Fibroblast of lung (primary cell): ENCODE measurements at regions not wholly inside any gene's neighbourhood (a gene's known extent, or its start where the extent isn't known, plus 50 kb on each side); places are given as distances from the start of the nearest gene placed in this dataset.

Experiments
- DNase-seq, 2 donors: peaks; one replicate each; pipeline versions ENCODE4 v3.0.0 to v3.0.0-alpha.2; 2010; ENCODE audit warnings: low read depth in 2 of 2
- H2AFZ ChIP-seq: 2 replicates; pipeline ENCODE4 v1.5.1; 2012; ENCODE audit warnings: low read length, control low read depth, inconsistent platforms
- H3K27ac ChIP-seq: 2 replicates; pipeline ENCODE4 v1.5.1; 2011; ENCODE audit warnings: low read length, control low read depth; ENCODE audit not compliant: insufficient read depth
- H3K27me3 ChIP-seq: 2 replicates; pipeline ENCODE4 v1.5.1; 2011; ENCODE audit warnings: mild to moderate bottlenecking, low read length; ENCODE audit not compliant: control insufficient read depth, insufficient read depth
- H3K36me3 ChIP-seq: 2 replicates; pipeline ENCODE4 v1.5.1; 2011; ENCODE audit warnings: low read length; ENCODE audit not compliant: control insufficient read depth, insufficient read depth
- H3K4me1 ChIP-seq: 2 replicates; pipeline ENCODE4 v1.5.1; 2011; ENCODE audit warnings: low read length; ENCODE audit not compliant: control insufficient read depth, insufficient read depth; ENCODE audit errors: extremely low read depth
- H3K4me2 ChIP-seq: 2 replicates; pipeline ENCODE4 v1.5.1; 2011; ENCODE audit warnings: low read length, control low read depth; ENCODE audit not compliant: insufficient read depth; ENCODE audit errors: extremely low read depth
- H3K4me3 ChIP-seq, 4 experiments: fragments of 200-600 bp in 1 of 4; sonication (generic) in 1 of 4; replicated peaks in 1 of 4; 2 replicates each; pipeline ENCODE4 v1.5.1; 2011 to 2016; ENCODE audit warnings: low read length in 4 of 4, low read depth in 3 of 4, mild to moderate bottlenecking in 3 of 4, control low read depth in 2 of 4, inconsistent platforms in 1 of 4, mixed read lengths in 1 of 4; ENCODE audit not compliant: insufficient read depth in 1 of 4; ENCODE audit errors: control extremely low read depth in 1 of 4
- H3K79me2 ChIP-seq: 2 replicates; pipeline ENCODE4 v1.5.1; 2012; ENCODE audit warnings: mild to moderate bottlenecking, low read length, inconsistent platforms; ENCODE audit not compliant: control insufficient read depth, insufficient read depth
- H3K9ac ChIP-seq: 2 replicates; pipeline ENCODE4 v1.5.1; 2011; ENCODE audit warnings: mild to moderate bottlenecking, low read length, control low read depth; ENCODE audit not compliant: insufficient read depth
- H3K9me3 ChIP-seq: 2 replicates; pipeline ENCODE4 v1.5.1; 2012; ENCODE audit warnings: low read depth, low read length; ENCODE audit not compliant: control insufficient read depth, insufficient read depth
- H4K20me1 ChIP-seq: 2 replicates; pipeline ENCODE4 v1.5.1; 2011; ENCODE audit warnings: low read length; ENCODE audit not compliant: control insufficient read depth, insufficient read depth; ENCODE audit errors: extremely low read depth
- CTCF ChIP-seq, 2 donors: IDR thresholded peaks in 1 of 2; conservative IDR thresholded peaks in 1 of 2; 1 replicate in 1 of 2; 2 replicates in 1 of 2; pipeline ENCODE4 v1.5.1; 2011 to 2012; ENCODE audit warnings: low read length in 2 of 2, control low read depth in 1 of 2, inconsistent platforms in 1 of 2, low read depth in 1 of 2, mild to moderate bottlenecking in 1 of 2
- EZH2 ChIP-seq: IDR thresholded peaks from 2 replicates; pipeline ENCODE4 v1.5.1; 2012; ENCODE audit warnings: low read length, control low read depth, mild to moderate bottlenecking; ENCODE audit errors: missing control alignments

- H3K27ac ChIP-seq, result no peak overlapping the region
- no peaks in the 10 kb centered on the region for H3K27me3 ChIP-seq
- no peak for TF ChIP-seq CTCF (conservative IDR thresholded peaks at IDR 0.05 in 1 of 2, IDR thresholded peaks at IDR 0.05 in 1 of 2; ENCODE audit: low read depth in 1 of 2, low read length in 2 of 2)
- TF ChIP-seq EZH2, result no peak
- no peaks in the 10 kb centered on the region for H3K9me3 ChIP-seq
- no peaks in the 10 kb centered on the region for H3K36me3 ChIP-seq
- no peak overlapping the region for H3K9ac ChIP-seq
- no peaks in the 10 kb centered on the region for H3K4me1 ChIP-seq
- DNase-seq, result no peak
- no peak overlapping the region for H2AFZ ChIP-seq
- H3K4me3 ChIP-seq, result no peak overlapping the region
- no peaks in the 10 kb centered on the region for H4K20me1 ChIP-seq
- no peaks in the 10 kb centered on the region for H3K79me2 ChIP-seq
- H3K4me2 ChIP-seq, result no peak overlapping the region
Measured at GRCh38 chr16:52383119-52383518, 163.8 kb downstream of the TOX3 start.

GRCh38 chr16:52379551-52379950 lies 167.4 kb downstream of the TOX3 start:
- H3K79me2 ChIP-seq, result no peaks in the 10 kb centered on the region
- H3K27me3 ChIP-seq, result no peaks in the 10 kb centered on the region
- H3K9ac ChIP-seq, result no peak overlapping the region
- H2AFZ ChIP-seq, result no peak overlapping the region
- H3K36me3 ChIP-seq, result no peaks in the 10 kb centered on the region
- no peaks in the 10 kb centered on the region for H3K4me1 ChIP-seq
- H3K9me3 ChIP-seq, result no peaks in the 10 kb centered on the region
- no peaks in the 10 kb centered on the region for H4K20me1 ChIP-seq
- DNase-seq, result no peak
- no peak overlapping the region for H3K4me3 ChIP-seq
- H3K27ac ChIP-seq, result no peak overlapping the region
- TF ChIP-seq CTCF (conservative IDR thresholded peaks at IDR 0.05 in 1 of 2, IDR thresholded peaks at IDR 0.05 in 1 of 2; ENCODE audit: low read depth in 1 of 2, low read length in 2 of 2) (no peak), EZH2 (no peak)
- no peak overlapping the region for H3K4me2 ChIP-seq

- no peak for DNase-seq
- H2AFZ ChIP-seq, result no peak overlapping the region
- no peaks in the 10 kb centered on the region for H3K27me3 ChIP-seq
- no peaks in the 10 kb centered on the region for H3K9me3 ChIP-seq
- no peaks in the 10 kb centered on the region for H3K79me2 ChIP-seq
- H3K9ac ChIP-seq, result no peak overlapping the region
- H3K27ac ChIP-seq, result no peak overlapping the region
- no peaks in the 10 kb centered on the region for H3K4me1 ChIP-seq
- no peaks in the 10 kb centered on the region for H3K36me3 ChIP-seq
- no peaks in the 10 kb centered on the region for H4K20me1 ChIP-seq
- H3K4me3 ChIP-seq, result no peak overlapping the region
- TF ChIP-seq CTCF (conservative IDR thresholded peaks at IDR 0.05 in 1 of 2, IDR thresholded peaks at IDR 0.05 in 1 of 2; ENCODE audit: low read depth in 1 of 2, low read length in 2 of 2) (no peak), EZH2 (no peak)
- H3K4me2 ChIP-seq, result no peak overlapping the region
Measured at GRCh38 chr16:52376676-52377280, 170.2 kb downstream of the TOX3 start.
